ENCODE measurements at regions not wholly inside any gene's neighbourhood (a gene's known extent, or its start where the extent isn't known, plus 50 kb on each side); places are given as distances from the start of the nearest gene placed in this dataset.

- DNase-seq: no peak
Measured at GRCh38 chr4:120431180-120431579, 364.5 kb upstream of the MAD2L1 start.

- DNase-seq: no peak
Measured at GRCh38 chr4:120418146-120418545, 351.5 kb upstream of the MAD2L1 start.

DNA sequence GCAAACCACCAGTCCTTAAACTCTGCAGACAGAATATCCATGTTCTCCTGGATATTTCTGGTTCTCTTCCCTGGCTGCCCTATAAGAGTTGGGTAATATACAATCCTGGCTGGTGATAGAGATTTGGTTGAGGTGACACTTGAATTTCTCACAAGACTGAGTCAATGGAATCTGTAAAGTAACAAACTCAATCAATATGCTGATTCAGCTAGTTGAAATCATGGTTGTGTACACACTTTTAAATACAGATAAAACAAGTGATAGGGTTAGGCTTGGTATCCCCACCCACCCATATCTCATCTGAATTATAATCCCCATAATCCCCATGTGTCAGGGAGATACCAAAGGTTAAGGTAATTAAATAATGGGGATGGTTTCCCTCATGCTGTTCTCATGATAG, 349.2 kb upstream of the MAD2L1 start:
- DNase-seq: no peak

DNA sequence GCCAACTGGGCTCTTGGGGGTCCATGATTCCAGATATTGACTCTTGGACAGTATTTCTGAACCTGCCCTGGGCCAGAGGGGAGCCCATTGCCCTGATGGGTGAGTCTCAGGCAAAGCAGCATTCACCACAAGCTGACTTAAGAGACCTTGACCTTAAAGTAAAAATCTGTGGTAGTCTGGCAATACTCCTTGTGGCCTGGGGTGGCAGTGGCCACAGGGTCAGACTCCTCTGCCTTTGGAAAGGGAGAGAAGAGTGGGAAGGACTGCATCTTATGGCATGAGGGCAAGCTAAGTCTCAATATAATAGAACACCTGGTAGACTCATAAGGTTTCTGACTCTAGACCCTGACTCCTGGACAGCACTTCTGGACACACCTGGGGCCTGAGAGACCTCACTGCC, 340.3 kb upstream of the MAD2L1 start:
- no peak for DNase-seq

DNA sequence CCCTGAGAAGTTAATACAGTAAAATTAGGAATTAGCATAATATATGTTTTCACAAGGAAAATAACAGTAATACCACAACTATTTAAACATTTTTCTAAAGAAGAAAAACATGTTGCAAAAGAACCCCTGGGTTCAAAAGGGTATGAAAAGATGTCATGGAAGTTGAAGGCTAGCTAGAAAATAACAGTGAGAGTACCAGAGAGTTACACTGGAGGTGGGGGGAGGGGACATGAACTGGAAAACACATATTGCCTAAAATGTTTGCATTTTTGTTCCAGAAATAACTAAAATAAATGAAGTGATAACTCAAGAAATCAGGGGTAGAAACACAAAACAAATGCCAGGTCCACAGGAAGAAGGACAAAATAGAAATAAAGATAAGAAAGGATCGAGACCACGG, 336.6 kb upstream of the MAD2L1 start:
- DNase-seq: no peak

DNA sequence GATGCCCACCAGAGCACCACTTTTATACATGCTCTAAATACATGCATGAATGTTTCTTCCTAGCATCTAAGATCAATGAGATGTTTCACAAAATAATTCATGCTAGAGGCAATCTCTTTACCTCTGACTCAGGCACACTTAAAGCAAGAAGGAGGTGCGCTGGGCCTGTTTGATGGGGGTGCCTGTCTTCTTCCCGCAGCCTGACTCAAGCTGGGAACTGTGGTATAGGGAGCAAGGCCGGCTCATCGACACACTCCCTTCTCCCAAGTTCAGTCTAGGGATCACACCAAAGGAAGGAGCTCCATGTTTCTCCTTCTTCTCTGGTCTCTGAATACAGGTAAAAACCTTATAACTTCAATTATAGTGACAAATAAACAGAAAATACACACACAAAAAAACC, 333.8 kb upstream of the MAD2L1 start:
- DNase-seq: no peak

DNA sequence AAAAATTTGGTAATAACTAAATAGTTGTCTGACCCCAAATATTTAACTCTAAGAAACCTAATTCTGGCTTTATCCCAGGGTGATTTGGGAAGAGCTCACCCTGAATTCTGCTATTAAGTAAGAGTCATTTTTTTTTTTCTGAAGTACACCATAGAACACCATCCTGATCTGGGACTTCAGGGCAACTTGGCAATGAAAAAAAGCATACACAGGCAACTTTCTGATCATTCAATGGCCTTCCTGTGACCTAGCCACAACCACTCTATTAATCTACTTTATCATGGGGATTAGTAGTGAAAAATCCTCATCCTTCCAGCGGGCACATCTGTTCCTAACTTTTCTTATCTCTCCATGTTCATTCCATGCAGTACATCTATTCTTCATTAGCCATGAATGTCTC, 333.2 kb upstream of the MAD2L1 start:
- no peak for DNase-seq

- no peak for DNase-seq
Measured at GRCh38 chr4:120395746-120396145, 329.1 kb upstream of the MAD2L1 start.

GRCh38 chr4:120355881-120356280, 289.2 kb upstream of the MAD2L1 start:
- DNase-seq: no peak

- DNase-seq: no peak
Measured at GRCh38 chr4:120354381-120354780, 287.7 kb upstream of the MAD2L1 start.

DNA sequence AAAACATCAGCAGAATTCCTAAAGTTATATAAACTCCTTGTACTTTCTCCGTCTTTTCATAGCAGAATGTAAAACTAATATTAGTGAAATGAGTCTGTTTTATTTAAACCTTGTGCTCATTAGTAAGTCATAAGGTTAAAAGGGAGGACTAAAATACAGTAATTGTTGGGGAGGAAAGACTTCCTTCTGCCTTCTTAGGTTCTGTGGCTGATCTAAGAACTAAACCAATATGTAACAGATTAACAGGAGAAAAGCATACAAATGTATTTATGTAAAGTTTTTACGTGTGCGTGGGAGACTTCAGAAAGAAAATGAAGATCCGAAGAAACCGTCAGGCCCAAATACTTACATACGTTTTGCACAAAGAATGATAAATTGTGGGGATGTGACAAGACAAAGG, 286.6 kb upstream of the MAD2L1 start:
- no peak for DNase-seq

GRCh38 chr4:120352739-120353138, 286.1 kb upstream of the MAD2L1 start:
- no peak for DNase-seq

DNA sequence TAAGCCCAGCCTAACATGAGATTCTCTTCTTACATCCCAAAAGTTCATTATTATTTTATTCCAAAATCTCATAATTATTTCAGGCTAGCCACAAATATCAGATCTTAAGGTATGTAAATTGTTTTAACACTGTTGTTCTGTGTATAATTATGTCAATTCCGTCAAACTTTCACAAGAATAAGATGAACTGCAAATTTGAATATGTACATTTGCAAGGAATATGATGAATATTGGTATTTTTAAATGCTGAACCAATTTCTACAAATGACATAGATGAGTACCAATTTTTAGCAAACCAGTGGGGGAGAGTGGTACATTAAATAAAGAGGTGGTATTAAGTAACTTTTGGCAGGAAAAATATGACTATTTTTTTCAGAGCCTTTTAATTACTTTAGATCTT, 282.3 kb upstream of the MAD2L1 start:
- DNase-seq: no peak

DNA sequence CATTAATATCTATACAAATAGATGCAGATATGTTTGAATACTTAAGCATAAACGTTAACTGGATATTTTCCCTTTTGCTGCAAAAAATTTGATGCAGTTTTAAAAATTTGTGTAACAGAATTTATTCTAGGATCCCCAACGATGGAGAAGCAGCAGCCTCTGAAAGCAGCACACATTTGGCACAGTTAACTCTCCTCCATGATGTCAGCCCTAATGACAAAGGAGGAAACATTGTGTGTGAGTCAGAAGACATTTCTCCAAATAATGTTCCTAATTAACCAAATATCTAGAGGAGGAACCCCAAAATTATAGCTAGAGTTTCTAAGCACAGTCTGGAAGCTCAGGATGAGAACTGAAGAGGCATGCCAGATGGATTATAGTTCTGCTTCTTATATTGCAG, 281.9 kb upstream of the MAD2L1 start:
- no peak for DNase-seq

GRCh38 chr4:120331486-120332370, 265.1 kb upstream of the MAD2L1 start:
- no peak for DNase-seq

- no peak for DNase-seq
Measured at GRCh38 chr4:120329386-120329785, 262.7 kb upstream of the MAD2L1 start.

DNA sequence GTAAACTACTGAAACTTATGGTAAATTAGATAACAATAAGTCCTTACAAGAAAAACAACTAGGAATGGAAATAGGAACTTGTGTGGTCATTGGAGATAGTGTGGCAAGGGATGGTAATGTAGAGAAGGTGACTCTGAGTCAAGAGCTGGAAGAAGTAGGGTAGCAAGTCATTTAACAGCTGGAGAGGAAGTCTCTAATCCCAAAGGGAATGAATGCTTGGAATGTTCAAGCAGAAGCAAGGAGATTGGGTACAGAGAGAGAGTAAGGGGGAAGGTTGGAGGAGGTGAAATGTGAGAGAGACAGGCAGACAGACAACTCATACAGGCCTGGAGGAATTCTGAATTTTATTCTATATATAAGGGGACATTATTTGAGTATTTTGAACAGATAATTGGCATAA, 260.6 kb upstream of the MAD2L1 start:
- DNase-seq: no peak

DNA sequence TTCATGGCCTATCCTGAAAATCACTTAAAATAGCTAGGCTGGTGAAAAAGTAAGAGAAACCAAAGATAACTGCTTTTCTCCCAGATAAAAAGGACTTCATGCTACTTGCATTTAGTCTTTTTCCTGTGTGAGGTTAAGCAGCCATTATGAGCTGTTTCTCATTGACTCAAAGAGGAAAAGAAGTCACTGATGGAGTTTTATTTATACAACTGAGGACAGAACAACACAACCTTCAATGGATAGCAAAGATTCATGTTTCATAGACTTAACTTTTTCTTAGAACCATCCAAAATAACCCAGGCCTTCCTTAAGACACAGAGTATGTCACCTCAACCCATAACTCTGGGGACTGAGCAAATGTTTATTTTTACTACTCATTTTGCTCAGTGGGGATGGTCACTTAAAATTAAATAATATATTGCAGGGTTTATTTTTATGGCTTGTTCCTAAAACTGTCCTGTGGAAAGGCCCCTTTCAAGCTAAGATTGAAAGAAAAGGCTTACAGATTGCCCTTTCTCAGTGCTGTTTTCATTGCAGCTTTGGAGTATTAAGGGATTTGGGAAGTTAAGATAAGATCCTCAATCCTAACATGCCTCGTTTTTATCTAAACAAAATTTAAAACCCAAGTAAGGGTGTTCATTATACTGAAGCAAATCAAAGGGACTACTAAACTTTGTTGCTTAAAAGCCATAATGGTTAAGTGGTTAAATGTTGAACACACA, 252.6 kb upstream of the MAD2L1 start:
- no peak for DNase-seq

DNA sequence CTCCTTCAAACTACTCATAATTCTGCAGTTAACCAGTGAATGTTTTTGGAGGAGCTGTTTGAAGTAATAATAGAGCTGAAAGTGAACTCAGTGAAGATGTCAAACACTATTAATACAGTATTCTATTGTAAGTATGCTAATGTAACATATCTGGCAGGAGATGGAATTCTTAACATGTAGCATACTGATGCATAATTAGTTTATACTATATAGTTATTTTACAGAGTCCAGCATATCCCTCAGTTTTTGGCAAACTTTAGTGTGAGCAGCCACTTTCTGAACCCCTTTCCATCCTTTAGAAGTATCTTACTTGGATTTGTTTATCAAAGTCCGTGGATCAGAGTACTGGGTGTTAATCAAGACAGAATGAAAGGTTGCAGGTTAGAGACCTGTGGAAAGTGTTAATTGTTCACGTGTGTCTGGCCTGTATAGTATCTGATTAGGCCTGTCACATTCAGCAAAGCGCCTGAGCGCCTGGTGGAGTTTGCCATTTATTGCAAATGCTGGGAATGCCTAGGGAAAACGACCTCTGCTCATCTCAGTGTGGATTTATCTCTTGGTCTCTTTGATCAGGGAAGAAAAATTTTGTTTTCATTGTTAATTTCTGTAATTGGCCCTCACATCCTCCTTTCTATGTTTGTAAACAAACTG, 251.7 kb upstream of the MAD2L1 start:
- DNase-seq: no peak

- DNase-seq: no peak
Measured at GRCh38 chr4:120317713-120318112, 251.1 kb upstream of the MAD2L1 start.

GRCh38 chr4:120316416-120316815, 249.8 kb upstream of the MAD2L1 start:
- DNase-seq: no peak

- no peak for DNase-seq
Measured at GRCh38 chr4:120314969-120315368, 248.3 kb upstream of the MAD2L1 start.

DNA sequence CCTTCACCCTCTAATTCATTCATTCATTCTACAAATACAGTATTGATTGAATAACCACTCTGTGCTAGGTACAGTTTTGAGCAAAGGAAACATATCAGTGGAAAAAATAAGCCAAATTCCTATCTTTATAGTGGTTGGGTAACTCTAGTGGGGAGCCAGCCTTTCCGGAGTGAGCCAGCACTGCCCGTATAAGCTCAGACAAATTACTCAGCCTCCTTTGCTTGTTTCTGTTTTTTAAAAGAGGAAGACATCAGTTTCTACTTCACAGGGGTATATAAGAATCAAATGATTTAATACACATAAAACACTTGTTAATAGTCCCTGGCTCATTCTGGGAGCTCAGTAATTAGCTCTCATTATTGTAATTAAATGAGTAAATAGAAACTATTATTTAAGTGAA, 238.2 kb upstream of the MAD2L1 start:
- no peak for DNase-seq
